ENCODE measurements at regions not wholly inside any gene's neighbourhood (a gene's known extent, or its start where the extent isn't known, plus 50 kb on each side); places are given as distances from the start of the nearest gene placed in this dataset.

GRCh38 chr1:112312315-112312714 is 83.7 kb upstream of the CTTNBP2NL start:
- FAIRE-seq (no peak), ATAC-seq (no peak), DNase-seq (ENCODE audit: low read depth, low spot score) (no peak)
- intact Hi-C loops (cut with micrococcal nuclease; ENCODE audit: unreplicated experiment) = no loop called here
- ChIA-PET SMC1A (ENCODE audit: uncharacterized antibody, unreplicated experiment) (no interaction called here), POLR2A (no interaction called here), RAD21 (ENCODE audit: unreplicated experiment) (no interaction called here), CTCF (interaction anchor here (0.7 to 1.4 kb wide), 3 partner anchors 14 to 1361 kb away, joined by 3 to 5 read pairs (median 3); no protein-coding TSS in a partner anchor)
- Histone ChIP-seq H4K20me1 (ENCODE audit: control insufficient read depth, insufficient read depth) (no peaks in the 10 kb centered on the region), H3K9ac (ENCODE audit: control insufficient read depth, insufficient read depth, low read length) (no peak overlapping the region), H3K27me3 (replicated peaks in 1 of 2; ENCODE audit: control insufficient read depth in 2 of 2, insufficient read depth in 2 of 2, low read length in 1 of 2) (peaks cover 0 to 2% of the 10 kb centered on the region in 2 experiments; a peak in 2 of 4 replicates), H3K9me3 (replicated peaks; ENCODE audit: control insufficient read depth, insufficient read depth, low read length) (no peaks in the 10 kb centered on the region), H3K4me2 (ENCODE audit: control insufficient read depth, insufficient read depth) (no peak overlapping the region), H3K27ac (ENCODE audit: control insufficient read depth, insufficient read depth) (no peak overlapping the region), H3K4me1 (ENCODE audit: control insufficient read depth, insufficient read depth, low read length) (no peaks in the 10 kb centered on the region), H2AFZ (ENCODE audit: control insufficient read depth, low read depth, low read length) (no peak overlapping the region), H3K4me3 (no peak overlapping the region), H3K36me3 (ENCODE audit: control insufficient read depth in 2 of 2, insufficient read depth in 2 of 2, low read length in 1 of 2) (no peaks in the 10 kb centered on the region), H3K79me2 (ENCODE audit: control insufficient read depth, insufficient read depth, low read length) (no peaks in the 10 kb centered on the region)
- 15% methylated on average over 5 of the region's 5 CpGs for WGBS (ENCODE audit: insufficient coverage, insufficient replicate concordance, low lambda C conversion rate, missing lambda C conversion rate)
- in situ Hi-C loops (cut with MboI) = no loop called here
- no peak for TF ChIP-seq ELK1 (IDR thresholded peaks at IDR 0.05; ENCODE audit: low read depth, low read length)
- no peak for TF ChIP-seq CHD4 (IDR thresholded peaks at IDR 0.05)
- TF ChIP-seq, protein P1, sequence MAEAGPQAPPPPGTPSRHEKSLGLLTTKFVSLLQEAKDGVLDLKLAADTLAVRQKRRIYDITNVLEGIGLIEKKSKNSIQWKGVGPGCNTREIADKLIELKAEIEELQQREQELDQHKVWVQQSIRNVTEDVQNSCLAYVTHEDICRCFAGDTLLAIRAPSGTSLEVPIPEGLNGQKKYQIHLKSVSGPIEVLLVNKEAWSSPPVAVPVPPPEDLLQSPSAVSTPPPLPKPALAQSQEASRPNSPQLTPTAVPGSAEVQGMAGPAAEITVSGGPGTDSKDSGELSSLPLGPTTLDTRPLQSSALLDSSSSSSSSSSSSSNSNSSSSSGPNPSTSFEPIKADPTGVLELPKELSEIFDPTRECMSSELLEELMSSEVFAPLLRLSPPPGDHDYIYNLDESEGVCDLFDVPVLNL (IDR thresholded peaks at IDR 0.05; ENCODE audit: low read depth, low read length) = no peak
- TF ChIP-seq STAT3 (IDR thresholded peaks at IDR 0.05; ENCODE audit: low read depth, low read length) = no peak
- TF ChIP-seq CBFB (IDR thresholded peaks at IDR 0.05; ENCODE audit: low read depth) = no peak
- TF ChIP-seq FOXK2 (IDR thresholded peaks at IDR 0.05) = no peak
- no peak for TF ChIP-seq FOS (IDR thresholded peaks at IDR 0.05; ENCODE audit: borderline replicate concordance, extremely low read depth, insufficient read length)
- BruUV-seq (replicated peaks) = no TSS peak

All from GM12878 (cell line).